GM10248 (cell line): ENCODE measurements at regions not wholly inside any gene's neighbourhood (a gene's known extent, or its start where the extent isn't known, plus 50 kb on each side); places are given as distances from the start of the nearest gene placed in this dataset.

Experiments used
- CTCF ChIA-PET: fragments of 300-600 bp; sonication (Branson Sonifier 250); formaldehyde crosslinking; extraction: SDS; loops from one replicate; lab custom pipeline; 2021; ENCODE audit warnings: antibody characterized with exemption; lab: Yijun Ruan, JAX
- POLR2A ChIA-PET: fragments of 350-650 bp; sonication (Branson Sonifier 250); formaldehyde crosslinking; extraction: SDS; loops from one replicate; lab custom pipeline; 2020; ENCODE audit warnings: antibody characterized with exemption; lab: Yijun Ruan, JAX
- DNase-seq: peaks from one replicate; pipeline ENCODE4 v3.0.0; 2012; ENCODE audit errors: extremely low spot score
- TF ChIP-seq, protein P1 (sequence below): IDR thresholded peaks from 2 replicates; pipeline ENCODE4 v1.5.1; 2012; ENCODE audit warnings: mild to moderate bottlenecking, low read depth; ENCODE audit errors: extremely low read depth, missing control alignments, control extremely low read depth

DNA sequence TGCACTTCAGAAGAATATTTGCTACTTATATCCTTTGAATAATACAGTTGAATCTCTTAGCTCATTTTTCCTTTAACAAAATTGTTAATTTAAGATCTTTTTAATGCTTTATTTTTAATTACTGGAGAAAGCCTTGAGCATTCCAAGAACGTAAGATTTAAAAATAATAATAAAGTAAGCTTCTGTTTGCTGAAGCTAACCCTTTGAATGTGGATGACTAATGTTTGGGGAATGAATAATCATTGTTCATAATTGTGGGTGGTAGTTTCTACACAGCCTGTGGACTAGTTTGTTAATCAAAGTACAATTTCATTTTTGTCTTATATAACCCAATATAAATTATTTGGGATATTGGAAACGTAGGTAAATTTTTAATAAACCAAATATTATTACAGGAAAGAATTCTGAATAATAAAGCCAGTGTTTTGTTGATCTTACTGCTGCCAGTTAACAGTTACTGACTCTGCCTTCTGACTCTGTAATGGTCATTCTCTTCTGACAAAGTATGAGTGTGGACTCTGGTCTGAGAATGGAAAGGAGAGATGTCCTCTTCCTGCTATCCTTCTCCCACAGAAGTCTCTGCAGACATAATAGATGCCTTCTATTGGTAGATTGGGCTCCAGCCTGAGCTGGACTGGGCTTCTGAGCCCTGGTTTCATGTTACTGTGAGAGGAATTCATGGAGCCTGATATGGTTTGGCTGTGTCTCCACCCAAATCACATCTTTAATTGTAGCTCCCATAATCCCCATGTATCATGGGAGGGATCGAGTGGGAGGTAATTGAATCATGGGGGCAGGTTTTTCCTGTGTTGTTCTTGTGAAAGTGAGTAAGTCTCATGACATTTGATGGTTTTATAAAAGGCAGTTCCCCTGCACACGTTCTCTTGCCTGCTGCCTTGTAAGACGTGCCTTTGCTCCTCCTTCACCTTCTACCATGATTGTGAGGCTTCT is 292.7 kb upstream of the SLC39A10 start:
- no peak for DNase-seq
- TF ChIP-seq, protein P1, sequence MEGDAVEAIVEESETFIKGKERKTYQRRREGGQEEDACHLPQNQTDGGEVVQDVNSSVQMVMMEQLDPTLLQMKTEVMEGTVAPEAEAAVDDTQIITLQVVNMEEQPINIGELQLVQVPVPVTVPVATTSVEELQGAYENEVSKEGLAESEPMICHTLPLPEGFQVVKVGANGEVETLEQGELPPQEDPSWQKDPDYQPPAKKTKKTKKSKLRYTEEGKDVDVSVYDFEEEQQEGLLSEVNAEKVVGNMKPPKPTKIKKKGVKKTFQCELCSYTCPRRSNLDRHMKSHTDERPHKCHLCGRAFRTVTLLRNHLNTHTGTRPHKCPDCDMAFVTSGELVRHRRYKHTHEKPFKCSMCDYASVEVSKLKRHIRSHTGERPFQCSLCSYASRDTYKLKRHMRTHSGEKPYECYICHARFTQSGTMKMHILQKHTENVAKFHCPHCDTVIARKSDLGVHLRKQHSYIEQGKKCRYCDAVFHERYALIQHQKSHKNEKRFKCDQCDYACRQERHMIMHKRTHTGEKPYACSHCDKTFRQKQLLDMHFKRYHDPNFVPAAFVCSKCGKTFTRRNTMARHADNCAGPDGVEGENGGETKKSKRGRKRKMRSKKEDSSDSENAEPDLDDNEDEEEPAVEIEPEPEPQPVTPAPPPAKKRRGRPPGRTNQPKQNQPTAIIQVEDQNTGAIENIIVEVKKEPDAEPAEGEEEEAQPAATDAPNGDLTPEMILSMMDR, result no peak
- ChIA-PET POLR2A (no interaction called here), CTCF (interaction anchor here (1.5 kb wide), 1 partner anchor 8 kb away, joined by 3 read pairs; no protein-coding TSS in a partner anchor)

DNA sequence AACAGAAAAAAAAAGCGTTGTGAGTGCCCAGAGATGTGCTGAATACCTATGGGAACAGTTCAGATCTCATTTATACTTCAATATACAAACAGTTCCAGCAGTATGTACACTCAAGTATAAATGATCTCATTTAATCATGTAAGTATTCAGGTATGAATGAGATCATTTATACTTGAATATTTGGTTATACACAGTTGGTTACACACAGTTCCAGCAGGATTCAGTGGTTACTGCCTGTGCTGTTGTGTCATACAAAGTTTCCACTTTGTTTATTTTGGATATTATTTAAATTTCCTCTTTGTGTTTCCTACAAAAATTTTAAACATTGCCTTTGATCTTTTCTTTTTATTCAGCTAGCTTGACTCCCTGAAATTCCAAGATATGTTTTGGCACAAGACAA is 293.5 kb upstream of the SLC39A10 start:
- TF ChIP-seq, protein P1, result no peak
- CTCF ChIA-PET, result no interaction called here
- no peak for DNase-seq
- POLR2A ChIA-PET, result no interaction called here

DNA sequence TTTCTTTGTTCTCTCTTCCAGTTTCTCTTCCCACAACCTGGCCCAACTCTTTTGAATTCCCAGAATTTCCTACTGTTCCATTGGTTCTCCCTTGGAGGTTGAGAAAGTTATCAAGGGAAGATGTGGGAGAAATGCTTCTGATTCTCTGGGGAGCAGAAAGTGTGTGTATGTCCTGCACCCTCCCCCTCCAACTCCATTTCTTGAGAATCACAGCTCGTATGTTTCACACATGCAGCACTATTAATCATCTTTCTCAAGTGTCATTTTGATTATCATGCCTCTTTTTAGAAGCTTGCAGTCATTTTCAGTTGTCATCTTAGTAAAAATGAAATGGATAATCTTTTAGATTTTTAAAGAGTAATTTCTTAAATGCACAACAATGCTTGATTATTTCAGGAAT is 296.8 kb upstream of the SLC39A10 start:
- TF ChIP-seq, protein P1, result no peak
- DNase-seq, result no peak
- CTCF ChIA-PET, result no interaction called here
- POLR2A ChIA-PET, result no interaction called here

DNA sequence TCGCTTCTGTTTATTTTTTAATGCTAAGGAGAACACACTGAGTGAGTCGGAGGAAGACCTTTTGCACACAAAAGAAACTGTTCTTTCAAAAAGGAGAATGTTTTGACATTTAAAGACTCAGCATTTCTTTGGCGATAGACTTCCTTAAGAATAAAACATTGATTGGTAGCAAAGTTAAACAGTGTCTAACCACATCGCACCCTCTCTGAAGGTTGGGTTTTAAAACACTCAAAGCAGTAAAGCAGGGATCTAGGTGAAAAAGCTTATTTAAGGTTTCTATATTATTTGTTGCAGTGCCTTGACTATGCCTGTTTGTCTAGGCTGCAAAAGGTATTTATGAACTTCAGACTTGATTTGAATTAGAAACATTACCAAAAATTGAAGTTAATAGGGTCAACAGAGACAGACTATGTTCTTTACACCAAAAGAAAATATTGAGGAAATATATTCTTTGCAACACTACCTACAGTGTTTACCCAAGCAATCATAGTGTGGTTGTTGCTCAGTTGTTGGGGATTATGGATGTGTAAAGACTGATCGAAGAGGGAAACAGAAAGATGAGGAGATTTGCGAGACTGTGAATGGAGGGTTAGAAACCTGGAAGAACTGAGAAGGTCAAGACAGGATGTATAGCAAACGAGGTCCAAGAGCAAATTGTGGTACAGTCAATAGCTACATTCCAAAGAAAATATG is 297.8 kb upstream of the SLC39A10 start:
- no peak for DNase-seq
- TF ChIP-seq, protein P1, result no peak
- ChIA-PET CTCF (no interaction called here), POLR2A (no interaction called here)

DNA sequence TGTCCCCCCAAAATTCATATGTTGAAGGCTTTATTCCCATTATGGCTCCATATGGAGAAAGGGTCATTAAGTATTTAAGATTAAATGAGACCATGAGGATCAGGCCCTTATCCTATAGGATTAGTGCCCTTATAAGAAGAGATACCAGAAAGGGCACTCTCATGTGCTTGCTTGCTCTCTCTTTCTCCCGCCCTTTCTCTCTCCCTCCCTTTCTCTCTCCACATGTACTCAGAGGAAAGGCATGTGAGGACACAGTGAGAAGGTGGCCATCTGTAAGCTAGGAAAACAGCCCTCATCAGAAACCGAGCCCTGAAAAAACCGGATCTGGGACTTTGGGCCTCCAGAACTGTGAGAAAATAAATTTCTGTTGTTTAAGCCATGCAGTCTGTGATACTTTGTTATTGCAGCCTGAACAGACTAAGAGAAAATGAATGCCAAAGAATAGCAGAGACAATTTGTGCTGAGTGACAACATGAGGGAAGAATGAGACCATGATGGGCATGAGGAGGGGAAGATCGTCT is 300.0 kb upstream of the SLC39A10 start:
- ChIA-PET POLR2A (no interaction called here), CTCF (interaction anchor here (1.6 to 3.1 kb wide), 2 partner anchors 11 to 14 kb away, joined by 8 read pairs; no protein-coding TSS in a partner anchor)
- TF ChIP-seq, protein P1, result no peak

DNA sequence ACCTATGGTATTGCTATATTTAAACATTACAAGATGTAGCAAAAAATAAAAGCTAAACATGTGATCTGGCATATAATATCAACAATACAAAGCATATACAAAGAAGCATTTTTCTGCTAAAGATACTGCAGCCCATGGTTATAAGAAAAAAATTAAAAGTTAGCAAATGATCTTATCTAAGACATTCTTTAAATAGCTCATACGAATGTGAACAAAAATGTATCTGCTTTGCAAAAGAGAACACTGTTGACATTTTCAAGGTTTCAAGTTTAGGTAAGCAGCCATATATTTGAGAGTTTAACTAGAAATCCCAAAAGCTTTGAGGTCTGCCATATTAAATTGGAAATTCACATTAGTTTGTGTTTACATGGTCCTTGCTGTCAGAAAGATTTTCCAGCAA is 301.0 kb upstream of the SLC39A10 start:
- TF ChIP-seq, protein P1, result no peak
- DNase-seq, result no peak
- ChIA-PET CTCF (interaction anchor here (1.1 to 3.1 kb wide), 4 partner anchors 9 to 15 kb away, joined by 3 to 8 read pairs (median 6); no protein-coding TSS in a partner anchor), POLR2A (no interaction called here)

More for the DNA sequence above, 300.0 kb upstream of the SLC39A10 start:
- DNase-seq, result no peak
